GM18505 (cell line): ENCODE measurements at regions not wholly inside any gene's neighbourhood (a gene's known extent, or its start where the extent isn't known, plus 50 kb on each side); places are given as distances from the start of the nearest gene placed in this dataset.

ENCODE experiments used
- ATAC-seq: cut with Tn5 transposase; IDR thresholded peaks from one replicate; pipeline ENCODE4 v1.9.1; 2021; ENCODE audit not compliant: unreplicated experiment
- POLR2A ChIP-seq: IDR thresholded peaks from 4 replicates; pipeline ENCODE4 v1.6.1; 2011; ENCODE audit warnings: borderline replicate concordance; ENCODE audit not compliant: insufficient read depth, insufficient read length; ENCODE audit errors: extremely low read depth

- no peak for TF ChIP-seq POLR2A
- ATAC-seq: no peak
Observed at GRCh38 chr6:15780437-15780836, 117.6 kb upstream of the DTNBP1 start.

DNA sequence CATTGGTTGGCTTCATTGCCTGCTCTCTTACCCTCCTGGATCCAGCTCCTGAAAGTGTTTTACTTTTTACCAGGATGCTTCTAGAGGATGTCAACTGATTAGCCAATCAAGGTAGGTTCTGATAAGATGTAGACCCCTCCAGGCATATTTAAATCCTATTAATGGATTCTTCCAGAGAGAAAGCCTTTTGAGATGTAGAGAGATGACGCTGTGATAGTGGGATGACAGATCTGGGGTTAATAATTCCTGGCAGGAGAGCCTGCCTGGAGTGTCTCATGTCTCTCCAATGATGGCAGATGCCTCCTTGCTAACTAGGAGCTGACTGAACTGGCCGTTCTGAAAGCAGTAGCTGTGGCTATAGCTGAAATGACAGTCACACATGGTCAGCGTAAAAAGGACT lies 116.9 kb upstream of the DTNBP1 start:
- ATAC-seq: no peak
- no peak for TF ChIP-seq POLR2A

- no peak for TF ChIP-seq POLR2A
- peak; percentile 68 for ATAC-seq
Observed at GRCh38 chr6:15776458-15776980, 113.7 kb upstream of the DTNBP1 start.

DNA sequence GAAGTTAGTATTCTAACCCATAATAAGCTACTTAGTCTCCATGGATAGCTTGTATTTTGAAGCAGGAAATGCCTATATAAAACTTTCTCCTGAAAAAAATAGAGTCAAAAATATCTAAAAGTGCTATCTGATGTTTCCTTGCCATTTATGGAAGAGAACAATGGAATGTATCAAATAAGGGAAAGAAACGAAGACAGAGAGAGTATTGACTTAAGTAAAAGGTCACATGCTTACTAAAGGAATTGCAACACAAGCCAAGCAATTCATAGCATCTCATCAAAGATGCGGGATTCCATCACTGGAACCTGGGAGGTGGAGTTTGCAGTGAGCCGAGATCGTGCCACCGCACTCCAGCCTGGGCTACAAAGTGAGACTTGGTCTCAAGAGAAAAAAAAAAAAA lies 112.9 kb upstream of the DTNBP1 start:
- no peak for TF ChIP-seq POLR2A
- no peak for ATAC-seq

DNA sequence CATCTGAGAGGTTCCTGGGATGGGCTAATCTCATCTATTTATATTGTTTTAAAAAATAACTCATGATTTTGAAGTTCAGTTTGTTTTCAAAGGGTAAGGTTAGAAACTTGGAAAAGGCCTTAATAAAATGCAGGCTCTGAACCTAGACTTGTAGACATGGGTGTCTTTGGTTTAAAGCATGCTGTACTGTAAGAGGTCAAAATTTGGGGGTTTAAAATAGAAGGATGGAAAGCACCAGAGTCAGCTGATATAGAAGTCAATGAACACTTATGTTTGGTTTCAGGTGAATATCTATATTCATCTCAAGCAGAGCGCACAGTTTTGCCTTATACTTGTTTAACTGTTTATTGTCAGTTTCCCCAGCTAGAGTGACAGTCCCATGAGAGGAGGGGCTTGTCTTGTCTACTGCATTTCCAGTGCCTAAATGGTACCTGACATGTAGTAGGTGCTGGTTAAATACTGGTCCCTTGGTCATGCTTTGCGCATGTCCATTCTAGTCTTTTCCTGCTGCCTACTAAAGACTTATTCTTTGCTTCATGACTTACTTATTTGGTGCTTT lies 112.3 kb upstream of the DTNBP1 start:
- ATAC-seq: no peak
- no peak for TF ChIP-seq POLR2A

- no peak for ATAC-seq
- TF ChIP-seq POLR2A: no peak
Observed at GRCh38 chr6:15773806-15774410, 111.1 kb upstream of the DTNBP1 start.

DNA sequence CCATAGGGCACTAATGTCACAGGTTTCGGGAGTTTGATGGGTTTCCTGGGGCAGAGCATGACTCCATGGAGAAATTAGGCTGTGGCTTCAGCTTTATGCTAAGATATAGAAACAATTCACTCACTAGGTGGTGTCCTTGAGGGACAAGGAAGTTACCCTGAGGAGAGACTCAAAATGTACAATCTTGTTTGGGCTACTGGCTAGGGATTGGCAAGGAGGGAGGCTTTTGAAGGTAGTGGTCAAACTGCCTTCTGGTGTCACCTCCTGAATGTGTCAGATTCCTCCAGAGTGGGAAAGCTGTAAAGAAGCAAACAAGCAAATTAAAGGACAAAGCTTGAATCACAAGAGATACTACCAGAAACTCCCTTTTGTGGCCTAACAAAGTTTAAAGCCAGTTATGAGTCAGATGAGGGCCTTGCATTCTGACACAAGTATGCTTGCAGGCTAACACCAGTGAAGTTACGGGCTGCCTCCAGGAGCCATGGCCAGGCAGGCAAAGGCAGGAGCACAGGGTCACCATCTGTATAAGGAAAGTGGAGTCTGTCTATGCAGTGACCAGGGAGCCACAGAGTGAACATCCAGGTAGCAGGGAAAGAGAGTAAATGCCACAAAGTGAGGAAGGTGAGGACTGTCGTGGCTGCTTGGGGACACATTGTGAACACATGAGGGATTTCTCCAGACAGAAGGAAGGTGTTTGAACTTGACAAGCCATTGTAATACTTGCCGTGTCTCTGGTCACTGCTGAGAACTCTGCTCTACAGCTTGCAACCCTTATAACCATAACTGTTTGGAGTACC lies 107.7 kb upstream of the DTNBP1 start:
- peak; percentile 74 for ATAC-seq
- TF ChIP-seq POLR2A: no peak

- ATAC-seq: no peak
- no peak for TF ChIP-seq POLR2A
Observed at GRCh38 chr6:15769511-15770018, 106.7 kb upstream of the DTNBP1 start.

- no peak for TF ChIP-seq POLR2A
- no peak for ATAC-seq
Observed at GRCh38 chr6:15768999-15769398, 106.2 kb upstream of the DTNBP1 start.

- TF ChIP-seq POLR2A: no peak
- ATAC-seq: no peak
Observed at GRCh38 chr6:15763837-15764236, 101.0 kb upstream of the DTNBP1 start.

- ATAC-seq: no peak
- TF ChIP-seq POLR2A: no peak
Observed at GRCh38 chr6:15763364-15763763, 100.5 kb upstream of the DTNBP1 start.

DNA sequence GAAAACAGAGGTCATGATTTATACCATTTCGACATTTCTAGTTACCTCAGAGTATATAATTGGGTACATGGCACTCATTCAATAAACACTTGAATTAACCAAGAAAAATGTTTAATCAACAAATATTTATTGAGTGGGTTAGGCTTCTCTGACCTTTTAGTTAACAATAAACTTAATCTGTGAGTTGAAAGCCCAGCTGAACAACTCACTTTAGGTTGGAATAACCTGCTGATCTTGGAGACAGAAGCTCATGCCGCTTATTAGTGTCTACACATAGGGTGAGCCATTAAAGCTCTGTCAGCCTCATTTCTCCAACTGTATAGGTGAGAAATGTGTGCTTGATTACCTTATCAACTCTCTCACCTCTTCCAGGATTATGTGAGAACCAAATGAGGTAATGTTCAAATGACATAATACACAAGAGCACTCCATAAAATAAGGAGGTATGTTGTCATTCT lies 98.2 kb upstream of the DTNBP1 start:
- no peak for TF ChIP-seq POLR2A
- no peak for ATAC-seq

DNA sequence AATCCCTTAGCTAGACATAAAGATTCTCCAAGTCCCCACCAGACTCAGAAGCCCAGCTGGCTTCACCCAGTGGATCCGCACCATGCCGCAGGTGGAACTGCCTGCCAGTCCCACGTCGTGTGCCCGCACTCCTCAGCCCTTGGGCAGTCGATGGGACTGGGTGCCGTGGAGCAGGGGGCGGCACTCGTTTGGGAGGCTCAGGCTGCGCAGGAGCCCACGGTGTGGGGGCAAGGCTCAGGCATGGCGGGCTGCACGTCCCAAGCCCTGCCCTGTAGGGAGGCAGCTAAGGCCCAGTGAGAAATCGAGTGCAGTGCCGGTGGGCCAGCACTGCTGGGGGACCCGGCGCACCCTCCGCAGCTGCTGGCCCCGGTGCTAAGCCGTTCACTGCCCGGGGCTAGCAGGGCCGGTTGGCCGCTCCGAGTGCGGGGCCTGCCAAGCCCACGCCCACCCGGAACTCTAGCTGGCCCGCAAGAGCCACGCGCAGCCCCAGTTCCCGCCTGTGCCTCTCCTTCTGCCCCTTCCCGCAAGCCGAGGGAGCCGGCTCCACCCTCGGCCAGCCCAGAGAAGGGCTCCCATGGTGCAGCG lies 95.9 kb upstream of the DTNBP1 start:
- ATAC-seq: no peak
- no peak for TF ChIP-seq POLR2A
